ENCODE measurements at regions not wholly inside any gene's neighbourhood (a gene's known extent, or its start where the extent isn't known, plus 50 kb on each side); places are given as distances from the start of the nearest gene placed in this dataset.

DNA sequence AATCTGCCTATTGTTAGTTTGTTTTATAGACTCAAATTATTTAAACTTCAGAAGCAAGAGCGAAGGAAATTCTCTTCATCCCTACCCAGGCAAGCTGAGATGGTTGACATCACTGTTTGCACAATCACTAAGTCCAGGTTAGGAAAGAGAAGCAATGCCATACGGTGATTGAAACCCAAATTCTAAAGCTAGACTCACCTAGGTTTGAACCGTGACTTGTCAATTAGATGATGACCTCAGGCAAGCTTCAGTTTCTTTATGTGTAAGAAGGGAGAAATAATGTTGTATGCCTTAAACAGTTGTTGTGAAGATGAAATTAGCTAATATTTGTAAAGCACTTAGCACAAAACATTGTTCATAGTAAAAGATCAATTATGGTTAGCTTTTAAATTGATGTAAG lies 96.5 kb upstream of the ANKRD55 start:
- Mint-ChIP-seq H3K36me3 (no peaks in the 10 kb centered on the region), H3K4me1 (peaks cover 32% of the 10 kb centered on the region), H3K27ac (no peak overlapping the region), H3K9me3 (peaks cover 2 to 12% (median 6%) of the 10 kb centered on the region in 7 donors), H3K27me3 (ENCODE audit: low read depth in 3 of 3) (peaks cover 0 to 2% (median 0%) of the 10 kb centered on the region in 3 donors), H3K4me3 (no peak overlapping the region)
- TF ChIP-seq, protein P1, sequence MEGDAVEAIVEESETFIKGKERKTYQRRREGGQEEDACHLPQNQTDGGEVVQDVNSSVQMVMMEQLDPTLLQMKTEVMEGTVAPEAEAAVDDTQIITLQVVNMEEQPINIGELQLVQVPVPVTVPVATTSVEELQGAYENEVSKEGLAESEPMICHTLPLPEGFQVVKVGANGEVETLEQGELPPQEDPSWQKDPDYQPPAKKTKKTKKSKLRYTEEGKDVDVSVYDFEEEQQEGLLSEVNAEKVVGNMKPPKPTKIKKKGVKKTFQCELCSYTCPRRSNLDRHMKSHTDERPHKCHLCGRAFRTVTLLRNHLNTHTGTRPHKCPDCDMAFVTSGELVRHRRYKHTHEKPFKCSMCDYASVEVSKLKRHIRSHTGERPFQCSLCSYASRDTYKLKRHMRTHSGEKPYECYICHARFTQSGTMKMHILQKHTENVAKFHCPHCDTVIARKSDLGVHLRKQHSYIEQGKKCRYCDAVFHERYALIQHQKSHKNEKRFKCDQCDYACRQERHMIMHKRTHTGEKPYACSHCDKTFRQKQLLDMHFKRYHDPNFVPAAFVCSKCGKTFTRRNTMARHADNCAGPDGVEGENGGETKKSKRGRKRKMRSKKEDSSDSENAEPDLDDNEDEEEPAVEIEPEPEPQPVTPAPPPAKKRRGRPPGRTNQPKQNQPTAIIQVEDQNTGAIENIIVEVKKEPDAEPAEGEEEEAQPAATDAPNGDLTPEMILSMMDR (IDR thresholded peaks at IDR 0.05): no peak
- Histone ChIP-seq H3K36me3 (replicated peaks in 1 of 2; ENCODE audit: control insufficient read depth in 1 of 2, insufficient read depth in 2 of 2, low read length in 2 of 2) (no peaks in the 10 kb centered on the region), H3K27ac (ENCODE audit: low read depth in 1 of 2, low read length in 2 of 2) (no peak overlapping the region), H3K4me3 (replicated peaks in 1 of 3; ENCODE audit: low read depth in 2 of 3, low read length in 3 of 3) (no peak overlapping the region), H3K9me3 (replicated peaks in 1 of 2; ENCODE audit: control insufficient read depth in 1 of 2, insufficient read depth in 1 of 2, low read length in 2 of 2) (peaks cover 1 to 7% of the 10 kb centered on the region in 2 donors), H4K20me1 (ENCODE audit: insufficient read depth, low read length) (no peaks in the 10 kb centered on the region), H3K9ac (ENCODE audit: insufficient read depth, low read length, poor library complexity, severe bottlenecking) (no peak overlapping the region), H2AFZ (ENCODE audit: insufficient read depth, low read depth, low read length, poor library complexity, severe bottlenecking) (no peak overlapping the region), H3K4me1 (ENCODE audit: control insufficient read depth in 1 of 2, insufficient read depth in 2 of 2, low read length in 2 of 2) (peaks cover 12 to 17% of the 10 kb centered on the region in 2 donors), H3K27me3 (ENCODE audit: control insufficient read depth in 2 of 2, insufficient read depth in 2 of 2, low read length in 2 of 2) (no peaks in the 10 kb centered on the region), H3K79me2 (ENCODE audit: insufficient read depth, low read length) (no peaks in the 10 kb centered on the region), H3K4me2 (replicated peaks; ENCODE audit: extremely low read depth, low read length, poor library complexity, severe bottlenecking) (no peak overlapping the region)
- WGBS (ENCODE audit: insufficient coverage): no CpG with 5 or more reads among the region's 3 CpGs
- intact Hi-C loops (cut with micrococcal nuclease): no loop called here
- no peak for DNase-seq

DNA sequence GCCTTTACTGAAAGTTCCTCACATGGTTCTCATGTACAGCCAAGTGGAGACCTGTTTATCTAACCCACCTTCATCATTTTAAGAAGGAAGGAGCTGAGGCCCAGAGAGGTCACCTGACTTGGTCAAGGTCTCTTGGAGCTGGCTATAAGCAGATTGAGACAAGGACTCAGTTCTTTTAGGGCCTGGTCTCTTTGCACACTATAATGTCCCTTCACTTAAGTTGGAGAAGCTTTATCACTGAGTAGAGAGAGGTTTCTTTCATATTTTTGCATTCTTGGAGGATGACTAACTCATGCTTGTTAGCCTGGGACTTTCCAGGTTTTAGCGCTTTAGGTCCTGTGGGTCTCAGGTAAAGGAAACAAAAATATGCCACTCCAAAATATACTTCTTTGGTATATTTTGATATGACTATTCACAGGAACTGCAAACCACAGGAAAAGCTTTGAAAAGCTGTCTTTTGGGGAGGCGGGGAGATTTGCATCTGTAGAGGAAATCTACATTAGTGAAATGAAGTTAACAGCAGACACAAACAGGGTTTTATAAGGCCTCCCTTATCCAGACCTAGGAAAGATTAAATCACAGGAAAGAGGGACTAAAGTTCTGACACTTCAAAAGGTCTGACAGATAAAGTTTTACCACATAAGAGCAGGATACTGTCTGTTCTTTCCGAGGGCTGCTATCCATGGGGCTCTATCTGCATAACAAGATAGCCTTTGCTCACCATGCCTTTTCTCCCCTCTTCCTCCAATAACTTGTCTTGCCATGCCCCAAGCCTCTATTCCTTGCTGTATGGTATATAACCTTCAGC lies 95.8 kb upstream of the ANKRD55 start:
- no peaks in the 10 kb centered on the region for H3K36me3 Mint-ChIP-seq
- 11% methylated on average over 1 of the region's 3 CpGs for WGBS (ENCODE audit: insufficient coverage)
- Histone ChIP-seq H3K4me3 (replicated peaks in 1 of 3; ENCODE audit: low read depth in 2 of 3, low read length in 3 of 3) (no peak overlapping the region), H3K36me3 (replicated peaks in 1 of 2; ENCODE audit: control insufficient read depth in 1 of 2, insufficient read depth in 2 of 2, low read length in 2 of 2) (no peaks in the 10 kb centered on the region), H4K20me1 (ENCODE audit: insufficient read depth, low read length) (no peaks in the 10 kb centered on the region), H3K79me2 (ENCODE audit: insufficient read depth, low read length) (no peaks in the 10 kb centered on the region), H3K9ac (ENCODE audit: insufficient read depth, low read length, poor library complexity, severe bottlenecking) (no peak overlapping the region), H2AFZ (ENCODE audit: insufficient read depth, low read depth, low read length, poor library complexity, severe bottlenecking) (no peak overlapping the region), H3K4me1 (ENCODE audit: control insufficient read depth in 1 of 2, insufficient read depth in 2 of 2, low read length in 2 of 2) (peaks cover 12 to 17% of the 10 kb centered on the region in 2 donors), H3K4me2 (replicated peaks; ENCODE audit: extremely low read depth, low read length, poor library complexity, severe bottlenecking) (no peak overlapping the region), H3K9me3 (replicated peaks in 1 of 2; ENCODE audit: control insufficient read depth in 1 of 2, insufficient read depth in 1 of 2, low read length in 2 of 2) (peaks cover 0 to 4% of the 10 kb centered on the region in 2 donors), H3K27ac (ENCODE audit: low read depth in 1 of 2, low read length in 2 of 2) (no peak overlapping the region), H3K27me3 (ENCODE audit: control insufficient read depth in 2 of 2, insufficient read depth in 2 of 2, low read length in 2 of 2) (no peaks in the 10 kb centered on the region)
- TF ChIP-seq, protein P1 (IDR thresholded peaks at IDR 0.05): no peak
- H3K9me3 Mint-ChIP-seq: peaks cover 0 to 5% (median 2%) of the 10 kb centered on the region in 7 donors
- H3K27ac Mint-ChIP-seq: no peak overlapping the region
- intact Hi-C loops (cut with micrococcal nuclease): no loop called here
- peaks cover 32% of the 10 kb centered on the region for H3K4me1 Mint-ChIP-seq
- peaks cover 0 to 2% (median 0%) of the 10 kb centered on the region in 3 donors for H3K27me3 Mint-ChIP-seq (ENCODE audit: low read depth in 3 of 3)
- peak in 1 of 3 donors; percentile 27 for DNase-seq
- no peak overlapping the region for H3K4me3 Mint-ChIP-seq
